ENCODE measurements at regions not wholly inside any gene's neighbourhood (a gene's known extent, or its start where the extent isn't known, plus 50 kb on each side); places are given as distances from the start of the nearest gene placed in this dataset.

GRCh38 chr6:155641603-155642002 lies 186.0 kb upstream of the NOX3 start:
- TF ChIP-seq RARB (CRISPR knock-in tag; IDR thresholded peaks at IDR 0.05) (no peak), ZC3H10 (CRISPR knock-in tag; IDR thresholded peaks at IDR 0.05) (no peak), TSHZ2 (CRISPR knock-in tag; IDR thresholded peaks at IDR 0.05) (no peak), POU6F1 (CRISPR knock-in tag; IDR thresholded peaks at IDR 0.05; ENCODE audit: borderline replicate concordance, low read depth) (no peak), CREB5 (CRISPR knock-in tag; IDR thresholded peaks at IDR 0.05; ENCODE audit: low read depth) (no peak)
